Neural cell (in vitro differentiated cells): ENCODE measurements at regions not wholly inside any gene's neighbourhood (a gene's known extent, or its start where the extent isn't known, plus 50 kb on each side); places are given as distances from the start of the nearest gene placed in this dataset.

Experiments used
- CTCF ChIP-seq: fragments of 450-650 bp; IDR thresholded peaks from 2 replicates; pipeline ENCODE4 v1.5.1; 2014; ENCODE audit warnings: antibody characterized with exemption, mild to moderate bottlenecking, moderate library complexity; ENCODE audit not compliant: poor library complexity, severe bottlenecking
- EP300 ChIP-seq: fragments of 450-650 bp; conservative IDR thresholded peaks from 2 replicates; pipeline ENCODE4 v1.6.1; 2014; ENCODE audit warnings: antibody characterized with exemption, mild to moderate bottlenecking, moderate library complexity; ENCODE audit not compliant: poor library complexity, severe bottlenecking
- EZH2 ChIP-seq: fragments of 200-600, 300-800 bp; shearing (Covaris generic), sonication (generic); IDR thresholded peaks from 2 replicates; pipeline ENCODE4 v1.6.1; 2014; ENCODE audit warnings: antibody characterized with exemption, low read length, borderline replicate concordance, mild to moderate bottlenecking; ENCODE audit not compliant: insufficient read depth, poor library complexity, severe bottlenecking
- MXI1 ChIP-seq: fragments of 450-650 bp; conservative IDR thresholded peaks from 2 replicates; pipeline ENCODE4 v1.6.1; 2014; ENCODE audit warnings: antibody characterized with exemption, mild to moderate bottlenecking; ENCODE audit not compliant: poor library complexity, severe bottlenecking
- POLR2AphosphoS5 ChIP-seq: IDR thresholded peaks from 2 replicates; pipeline ENCODE4 v1.6.1; 2012
- RAD21 ChIP-seq: fragments of 450-650 bp; conservative IDR thresholded peaks from 2 replicates; pipeline ENCODE4 v1.6.1; 2014; ENCODE audit warnings: antibody characterized with exemption, mild to moderate bottlenecking, moderate library complexity
- REST ChIP-seq: IDR thresholded peaks from 2 replicates; pipeline ENCODE4 v1.6.1; 2012; ENCODE audit warnings: borderline replicate concordance
- TAF1 ChIP-seq: IDR thresholded peaks from 2 replicates; pipeline ENCODE4 v1.6.1; 2012; ENCODE audit warnings: low read depth

- TF ChIP-seq CTCF, result no peak
- TF ChIP-seq TAF1, result no peak
- no peak for TF ChIP-seq EP300
- TF ChIP-seq RAD21, result no peak
- no peak for TF ChIP-seq EZH2
- no peak for TF ChIP-seq MXI1
- TF ChIP-seq REST, result no peak
- TF ChIP-seq POLR2AphosphoS5, result no peak
These were observed 78.6 kb upstream of the GALNT9 start for GRCh38 chr12:132407992-132408391.
